AG09309 (cell line): ENCODE measurements at regions not wholly inside any gene's neighbourhood (a gene's known extent, or its start where the extent isn't known, plus 50 kb on each side); places are given as distances from the start of the nearest gene placed in this dataset.

ENCODE experiments used
- DNase-seq: peaks from one replicate; pipeline ENCODE4 v3.0.0-alpha.2; 2010; ENCODE audit warnings: low read depth
- H3K4me3 ChIP-seq: 2 replicates; pipeline ENCODE4 v1.5.1; 2011; ENCODE audit warnings: mild to moderate bottlenecking, low read depth, low read length, moderate library complexity; ENCODE audit not compliant: control insufficient read depth
- CTCF ChIP-seq: IDR thresholded peaks from 2 replicates; pipeline ENCODE4 v1.5.1; 2011; ENCODE audit warnings: mild to moderate bottlenecking, low read depth, low read length, inconsistent platforms; ENCODE audit not compliant: insufficient read depth, control insufficient read depth; ENCODE audit errors: missing control alignments

- no peak for TF ChIP-seq CTCF
- DNase-seq: no peak
- H3K4me3 ChIP-seq: no peak overlapping the region
Measured at GRCh38 chr9:82474235-82474634, 485.7 kb downstream of the SPATA31D1 start.

- DNase-seq: no peak
- TF ChIP-seq CTCF: no peak
- no peak overlapping the region for H3K4me3 ChIP-seq
Measured at GRCh38 chr9:82475584-82476301, 487.2 kb downstream of the SPATA31D1 start.

- DNase-seq: no peak
- no peak for TF ChIP-seq CTCF
- no peak overlapping the region for H3K4me3 ChIP-seq
Measured at GRCh38 chr9:82480921-82481320, 492.3 kb downstream of the SPATA31D1 start.

- no peak overlapping the region for H3K4me3 ChIP-seq
- TF ChIP-seq CTCF: no peak
- no peak for DNase-seq
Measured at GRCh38 chr9:82487935-82488312, 499.4 kb downstream of the SPATA31D1 start.

- no peak overlapping the region for H3K4me3 ChIP-seq
- TF ChIP-seq CTCF: no peak
- DNase-seq: peak; percentile 89
Measured at GRCh38 chr9:82488313-82489200, 500.0 kb downstream of the SPATA31D1 start.

GRCh38 chr9:82489201-82489821, 500.7 kb downstream of the SPATA31D1 start:
- no peak overlapping the region for H3K4me3 ChIP-seq
- TF ChIP-seq CTCF: no peak
- DNase-seq: no peak
